Muscle of leg (tissue), 3 donors: ENCODE measurements at regions not wholly inside any gene's neighbourhood (a gene's known extent, or its start where the extent isn't known, plus 50 kb on each side); places are given as distances from the start of the nearest gene placed in this dataset.

Experiments
- DNase-seq: peaks from one replicate; pipeline ENCODE4 v3.0.0; 2013
- H3K27ac ChIP-seq: one replicate; pipeline ENCODE4 v1.5.1; 2013; ENCODE audit warnings: mild to moderate bottlenecking, low read length, control low read depth
- H3K27me3 ChIP-seq: one replicate; pipeline ENCODE4 v1.6.1; 2013; ENCODE audit warnings: low read length; ENCODE audit not compliant: control insufficient read depth, insufficient read depth
- H3K36me3 ChIP-seq: one replicate; pipeline ENCODE4 v1.6.1; 2013; ENCODE audit warnings: low read length; ENCODE audit not compliant: control insufficient read depth, insufficient read depth
- H3K4me1 ChIP-seq: one replicate; pipeline ENCODE4 v1.6.1; 2013; ENCODE audit warnings: low read length; ENCODE audit not compliant: control insufficient read depth, insufficient read depth
- H3K4me3 ChIP-seq: one replicate; pipeline ENCODE4 v1.5.1; 2013; ENCODE audit warnings: low read length, control low read depth
- H3K9me3 ChIP-seq: replicated peaks from 2 replicates; pipeline ENCODE4 v1.6.1; 2013; ENCODE audit warnings: low read depth, low read length; ENCODE audit not compliant: control insufficient read depth
- WGBS: methylation state at CpG from one replicate; pipeline ENCODE4 v1.1.5; 2013; ENCODE audit warnings: missing lambda C conversion rate; ENCODE audit not compliant: insufficient coverage; 5-methylcytosine and 5-hydroxymethylcytosine counted together

GRCh38 chr6:16966791-16967469, 134.9 kb upstream of the STMND1 start:
- Histone ChIP-seq H3K27me3 (no peaks in the 10 kb centered on the region), H3K36me3 (no peaks in the 10 kb centered on the region), H3K9me3 (no peaks in the 10 kb centered on the region), H3K4me3 (no peak overlapping the region), H3K4me1 (peaks cover 7% of the 10 kb centered on the region), H3K27ac (no peak overlapping the region)
- no peak for DNase-seq
- WGBS, result 75% methylated on average over 1 of the region's 5 CpGs

DNA sequence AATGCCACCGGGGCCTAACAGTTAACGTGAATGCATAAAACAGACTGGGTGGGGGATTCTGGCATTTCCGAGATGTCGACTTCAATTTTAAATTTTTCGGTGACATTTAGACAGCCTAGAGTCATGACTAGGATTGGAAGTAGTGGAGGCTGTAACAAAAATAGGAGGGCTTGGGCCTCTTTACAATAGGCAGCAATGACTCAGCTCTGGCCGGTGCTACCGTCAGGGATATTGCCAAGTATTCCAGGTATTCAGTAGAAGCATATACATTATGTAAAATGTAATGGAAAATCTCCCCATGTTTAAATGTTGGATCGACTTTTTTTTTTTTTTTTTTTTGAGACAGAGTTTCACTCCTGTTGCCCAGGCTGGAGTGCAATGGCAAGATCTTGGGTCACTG, 136.2 kb upstream of the STMND1 start:
- Histone ChIP-seq H3K27ac (no peak overlapping the region), H3K9me3 (no peaks in the 10 kb centered on the region), H3K36me3 (no peaks in the 10 kb centered on the region), H3K4me3 (no peak overlapping the region), H3K4me1 (peaks cover 7% of the 10 kb centered on the region), H3K27me3 (no peaks in the 10 kb centered on the region)
- DNase-seq, result no peak
- 91% methylated on average over 5 of the region's 8 CpGs for WGBS

DNA sequence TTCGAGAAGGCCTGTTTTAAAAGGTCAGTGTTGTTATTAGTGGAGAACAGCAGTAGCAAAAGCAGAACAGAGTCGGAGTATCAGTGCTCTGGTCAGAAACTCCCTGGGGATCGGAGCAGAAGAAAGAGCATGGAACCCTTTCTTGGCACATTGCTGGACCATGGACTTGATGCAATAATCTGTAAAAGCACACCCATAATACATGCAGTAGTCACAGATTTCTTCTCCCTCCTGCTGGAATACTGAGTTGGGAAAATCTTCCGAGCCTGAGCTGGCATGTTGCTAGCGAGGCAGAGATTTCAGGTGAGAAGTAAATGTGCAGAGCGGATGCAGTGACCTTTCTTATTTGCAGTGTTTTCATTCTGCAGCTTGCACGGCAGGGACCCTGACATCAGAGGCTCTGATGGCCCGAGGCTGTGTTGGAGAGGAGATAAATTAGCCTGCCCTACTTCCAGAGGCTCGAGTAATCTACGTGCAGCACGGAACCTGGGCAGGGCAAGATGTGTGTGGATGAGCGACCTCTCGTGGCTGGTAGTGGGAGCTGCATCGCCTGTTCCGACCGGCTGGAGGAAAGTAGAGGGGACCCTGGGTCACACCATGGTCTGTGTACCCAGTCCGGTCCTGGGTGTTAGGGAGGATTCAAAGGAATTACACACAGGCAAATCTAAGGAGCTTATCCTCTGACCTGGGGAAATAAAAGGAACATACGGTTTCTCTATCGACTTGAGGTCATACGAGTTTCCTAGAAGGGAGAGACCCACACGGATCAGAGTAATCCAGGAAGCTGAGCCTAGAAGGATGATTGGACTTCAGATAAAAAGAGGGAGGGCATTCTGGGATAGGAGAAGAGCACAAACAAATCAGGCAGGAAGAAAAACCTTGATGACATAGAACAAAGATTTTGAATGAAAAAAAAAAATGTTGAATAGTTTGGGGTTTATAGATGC, 137.0 kb upstream of the STMND1 start:
- no peak overlapping the region for H3K27ac ChIP-seq
- no peaks in the 10 kb centered on the region for H3K27me3 ChIP-seq
- peaks cover 7% of the 10 kb centered on the region for H3K4me1 ChIP-seq
- DNase-seq, result peak; percentile 84
- no peaks in the 10 kb centered on the region for H3K36me3 ChIP-seq
- peak overlapping the region; percentile 2 for H3K4me3 ChIP-seq
- 19% methylated on average over 18 of the region's 21 CpGs for WGBS
- H3K9me3 ChIP-seq, result no peaks in the 10 kb centered on the region

GRCh38 chr6:16961577-16961976, 140.3 kb upstream of the STMND1 start:
- no peak overlapping the region for H3K27ac ChIP-seq
- H3K9me3 ChIP-seq, result no peaks in the 10 kb centered on the region
- DNase-seq, result no peak
- H3K36me3 ChIP-seq, result no peaks in the 10 kb centered on the region
- H3K27me3 ChIP-seq, result no peaks in the 10 kb centered on the region
- H3K4me3 ChIP-seq, result no peak overlapping the region
- peaks cover 7% of the 10 kb centered on the region for H3K4me1 ChIP-seq
- WGBS, result no CpG with 5 or more reads among the region's 1 CpG

DNA sequence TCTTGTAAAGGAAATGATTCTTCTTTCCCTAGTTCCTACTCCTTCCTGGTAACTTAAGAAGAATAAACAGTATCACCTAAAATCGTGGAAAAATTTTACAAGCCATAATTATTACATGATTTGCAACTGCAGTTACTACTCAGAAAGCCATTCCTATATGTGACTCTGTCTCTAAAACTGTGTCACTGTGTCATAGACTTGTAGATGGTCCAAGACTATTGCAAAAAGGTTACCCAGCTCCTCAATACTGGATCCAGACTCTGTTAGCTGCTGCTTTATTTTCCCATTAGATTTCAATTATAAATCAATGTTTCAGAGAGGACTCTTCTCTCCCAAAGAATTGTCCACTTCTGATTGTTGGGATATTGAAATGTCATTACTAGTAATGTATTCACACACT, 142.1 kb upstream of the STMND1 start:
- Histone ChIP-seq H3K27me3 (no peaks in the 10 kb centered on the region), H3K4me1 (peaks cover 4% of the 10 kb centered on the region)

DNA sequence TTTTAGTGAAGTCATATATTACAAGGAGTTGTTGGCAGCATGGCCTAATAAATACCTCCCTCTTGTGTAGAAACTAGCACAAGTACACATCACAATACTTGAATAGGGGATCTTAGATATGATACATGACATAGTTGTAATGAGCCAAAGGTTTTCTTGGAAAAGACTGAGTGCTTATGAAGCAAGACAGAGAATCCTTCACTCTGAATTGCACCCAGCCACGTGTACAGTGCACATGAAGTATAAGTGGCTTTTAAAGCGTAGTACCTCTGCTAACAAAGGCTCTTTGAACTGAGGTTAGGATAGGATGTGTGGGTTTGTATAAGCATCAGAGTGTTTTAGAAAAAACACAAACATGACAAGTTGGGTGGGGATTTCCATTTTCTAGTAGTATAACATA, 145.5 kb upstream of the STMND1 start:
- Histone ChIP-seq H3K4me3 (no peak overlapping the region), H3K36me3 (no peaks in the 10 kb centered on the region), H3K4me1 (no peaks in the 10 kb centered on the region), H3K27ac (no peak overlapping the region), H3K27me3 (no peaks in the 10 kb centered on the region), H3K9me3 (no peaks in the 10 kb centered on the region)
- 67% methylated on average over 2 of the region's 2 CpGs for WGBS
- DNase-seq, result peak; percentile 70

More for the DNA sequence above, 142.1 kb upstream of the STMND1 start:
- DNase-seq, result no peak
- H3K9me3 ChIP-seq, result no peaks in the 10 kb centered on the region
- no peaks in the 10 kb centered on the region for H3K36me3 ChIP-seq
- WGBS, result no CpG with 5 or more reads among the region's 1 CpG
- no peak overlapping the region for H3K27ac ChIP-seq
- no peak overlapping the region for H3K4me3 ChIP-seq

DNA sequence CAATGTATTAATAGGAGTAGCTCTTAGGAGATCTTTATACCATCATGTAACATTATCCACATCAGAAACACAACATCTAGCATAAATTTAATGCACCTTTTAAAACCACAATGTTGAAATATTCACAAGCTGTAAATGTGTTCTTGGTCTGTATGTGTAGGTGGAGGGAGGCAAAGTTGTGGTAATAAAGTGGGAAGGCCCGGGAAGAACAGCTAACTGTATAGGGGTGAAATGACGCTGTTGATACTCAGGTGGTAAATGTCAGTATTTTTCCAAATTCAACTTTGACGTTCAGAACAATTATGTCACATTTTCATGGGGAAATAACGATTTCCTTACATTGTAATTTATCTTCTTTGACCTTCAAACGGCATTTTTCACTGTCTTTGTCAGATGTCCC, 146.0 kb upstream of the STMND1 start:
- Histone ChIP-seq H3K27me3 (no peaks in the 10 kb centered on the region), H3K4me1 (no peaks in the 10 kb centered on the region), H3K36me3 (no peaks in the 10 kb centered on the region), H3K27ac (no peak overlapping the region), H3K9me3 (no peaks in the 10 kb centered on the region), H3K4me3 (no peak overlapping the region)
- WGBS, result no CpG with 5 or more reads among the region's 5 CpGs
- DNase-seq, result no peak

GRCh38 chr6:16953905-16954304, 147.9 kb upstream of the STMND1 start:
- Histone ChIP-seq H3K36me3 (no peaks in the 10 kb centered on the region), H3K4me1 (peaks cover 2% of the 10 kb centered on the region), H3K4me3 (no peak overlapping the region), H3K9me3 (no peaks in the 10 kb centered on the region), H3K27me3 (no peaks in the 10 kb centered on the region), H3K27ac (no peak overlapping the region)
- WGBS, result no CpG with 5 or more reads among the region's 2 CpGs
- no peak for DNase-seq

DNA sequence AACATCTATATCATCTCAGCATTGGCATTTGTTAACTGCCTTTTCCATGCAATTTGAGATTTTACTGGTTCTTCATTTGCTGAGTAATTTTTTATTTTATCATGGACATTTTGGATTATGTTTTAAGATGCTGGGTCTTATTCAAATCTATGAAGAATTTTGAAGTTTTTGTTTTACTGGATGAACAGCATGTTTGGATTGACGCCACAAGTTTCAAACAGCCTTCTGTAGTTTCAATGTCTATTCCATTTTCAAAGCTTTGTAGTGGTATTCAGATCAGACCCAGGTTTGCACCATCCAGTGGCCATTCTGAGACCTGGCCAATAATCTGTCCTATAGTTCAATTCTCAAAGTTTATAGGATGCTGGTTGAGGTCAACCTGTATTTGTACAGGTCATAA, 148.4 kb upstream of the STMND1 start:
- WGBS, result no CpG with 5 or more reads among the region's 1 CpG
- H3K27me3 ChIP-seq, result no peaks in the 10 kb centered on the region
- no peak overlapping the region for H3K4me3 ChIP-seq
- no peak for DNase-seq
- H3K36me3 ChIP-seq, result no peaks in the 10 kb centered on the region
- H3K4me1 ChIP-seq, result peaks cover 2% of the 10 kb centered on the region
- H3K27ac ChIP-seq, result no peak overlapping the region
- H3K9me3 ChIP-seq, result no peaks in the 10 kb centered on the region

GRCh38 chr6:16950825-16951495, 150.9 kb upstream of the STMND1 start:
- peaks cover 17% of the 10 kb centered on the region for H3K4me1 ChIP-seq
- WGBS, result no CpG with 5 or more reads among the region's 1 CpG
- H3K9me3 ChIP-seq, result no peaks in the 10 kb centered on the region
- H3K27me3 ChIP-seq, result no peaks in the 10 kb centered on the region
- no peak overlapping the region for H3K4me3 ChIP-seq
- no peak for DNase-seq
- no peak overlapping the region for H3K27ac ChIP-seq
- no peaks in the 10 kb centered on the region for H3K36me3 ChIP-seq
